HK-2 (cell line): ENCODE measurements at regions not wholly inside any gene's neighbourhood (a gene's known extent, or its start where the extent isn't known, plus 50 kb on each side); places are given as distances from the start of the nearest gene placed in this dataset.

ENCODE experiments used
- DNase-seq: peaks from one replicate; pipeline ENCODE4 v3.0.0-alpha.2; 2018; ENCODE audit not compliant: unreplicated experiment

GRCh38 chr9:99399474-99399873 lies 177.4 kb downstream of the SEC61B start:
- no peak for DNase-seq

DNA sequence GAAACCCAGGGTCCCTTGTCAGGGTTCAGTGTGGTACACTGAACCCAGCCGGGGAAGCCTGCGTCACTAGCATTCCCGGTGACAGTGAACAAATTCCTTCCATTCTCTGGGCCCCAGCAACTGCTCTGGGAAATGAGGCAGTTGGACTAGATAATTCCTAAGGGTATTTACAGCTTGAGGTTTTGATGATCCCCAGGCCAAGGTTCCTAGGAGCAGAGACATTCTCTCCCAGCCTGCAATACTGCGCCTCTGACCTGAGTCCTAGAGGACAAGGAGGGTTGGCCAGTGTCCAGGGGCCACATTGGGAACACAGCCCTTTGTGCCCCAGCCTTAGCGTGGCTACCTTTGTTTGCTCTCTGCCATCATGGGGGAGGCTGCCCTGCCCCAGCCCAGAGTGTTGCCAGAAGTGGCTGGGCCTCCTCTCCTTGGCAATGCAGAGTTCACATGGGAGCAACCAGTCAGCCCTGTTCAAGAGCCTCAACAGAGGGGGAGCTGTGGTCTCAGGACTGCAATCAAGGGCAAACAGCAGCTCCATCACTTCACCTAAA lies 178.2 kb downstream of the SEC61B start:
- no peak for DNase-seq

- no peak for DNase-seq
These were observed 179.8 kb downstream of the SEC61B start for GRCh38 chr9:99401680-99402504.

DNA sequence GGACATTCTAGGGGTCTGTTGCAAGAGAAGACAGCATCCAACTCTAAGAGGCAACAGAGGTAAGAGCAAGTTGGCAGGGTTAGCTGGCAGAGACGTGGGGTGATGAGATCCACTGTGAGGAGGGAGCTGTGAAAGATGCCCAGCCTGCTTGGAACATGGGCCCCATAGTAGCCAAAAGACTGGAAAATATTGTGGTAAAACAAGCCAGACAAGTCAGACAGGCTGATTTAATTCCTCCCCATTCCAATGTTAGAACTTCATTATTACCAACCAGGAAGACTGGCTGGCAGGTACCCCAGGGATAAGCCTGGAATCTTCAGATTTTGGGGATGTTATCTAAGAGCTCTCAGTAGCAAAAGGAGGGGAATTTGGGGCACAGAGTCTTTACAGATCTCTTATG lies 181.3 kb downstream of the SEC61B start:
- no peak for DNase-seq

DNA sequence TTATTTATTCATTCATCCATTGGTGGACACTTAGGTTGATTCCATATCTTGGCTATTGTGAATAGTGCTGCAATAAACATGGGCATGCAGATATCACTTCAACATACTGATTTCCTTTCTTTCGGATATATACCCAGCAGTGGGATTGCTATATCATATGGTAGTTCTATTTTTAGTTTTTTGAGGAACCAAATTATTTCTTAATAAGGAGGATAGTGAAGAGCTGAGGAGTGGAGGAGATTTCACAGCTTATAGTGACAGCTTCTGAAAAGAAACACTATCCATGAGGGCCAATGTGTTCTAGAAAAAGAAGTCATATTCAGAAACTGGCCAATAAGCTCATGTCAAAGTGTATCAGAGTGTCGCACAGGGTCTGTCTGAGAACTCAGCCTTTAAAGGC lies 183.3 kb downstream of the SEC61B start:
- no peak for DNase-seq

- DNase-seq: no peak
These were observed 184.9 kb downstream of the SEC61B start for GRCh38 chr9:99406939-99407338.

DNA sequence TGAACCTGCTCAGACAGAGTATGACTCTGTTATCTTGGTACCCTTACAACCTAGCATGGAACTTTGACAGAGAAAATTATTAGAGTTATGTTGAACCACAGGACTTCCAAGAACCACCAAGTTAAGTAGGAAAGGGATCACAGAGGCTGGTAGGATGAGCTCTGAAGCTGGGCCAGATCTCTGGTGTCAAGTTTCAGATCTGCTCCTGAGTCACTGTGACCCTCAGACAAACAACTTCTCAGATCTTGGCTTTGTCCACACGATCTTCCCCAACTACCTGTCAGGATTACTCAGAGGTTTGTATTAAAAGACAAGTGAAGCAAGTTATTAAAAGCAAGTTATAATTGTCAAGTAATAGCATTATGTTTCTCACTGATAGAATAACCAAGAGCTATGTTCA lies 189.0 kb downstream of the SEC61B start:
- no peak for DNase-seq

DNA sequence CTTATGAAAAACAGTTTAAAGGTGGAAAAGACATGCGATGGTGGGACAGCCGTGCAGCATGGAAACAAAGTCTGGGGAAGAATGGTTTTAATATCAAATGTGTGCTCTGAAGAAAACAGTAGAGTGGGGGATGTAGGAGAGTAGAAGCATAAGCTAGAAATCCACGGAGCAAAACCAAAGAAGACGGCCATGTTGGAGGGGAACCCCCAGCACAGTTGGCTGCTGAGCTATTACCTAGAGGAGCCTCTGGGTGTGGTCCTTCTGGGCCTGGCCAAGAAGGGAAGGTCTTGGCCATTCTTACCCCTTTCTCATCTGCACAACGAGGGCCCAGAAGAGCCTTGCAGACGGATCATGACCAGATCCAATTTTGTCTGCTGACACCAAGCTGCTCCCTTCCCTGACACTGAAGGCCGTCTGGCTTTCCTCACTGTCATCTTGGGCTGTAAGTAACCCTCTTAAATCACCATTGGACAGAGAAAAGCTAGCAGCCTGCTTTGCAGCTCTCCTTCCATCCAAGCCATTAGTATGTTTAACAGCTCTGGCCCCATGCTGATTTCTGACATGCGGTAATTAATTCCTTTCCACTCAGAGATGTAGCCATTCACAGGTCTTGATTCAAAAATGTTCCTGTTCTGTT lies 189.5 kb downstream of the SEC61B start:
- no peak for DNase-seq

- DNase-seq: no peak
These were observed 190.5 kb downstream of the SEC61B start for GRCh38 chr9:99412606-99413005.

DNA sequence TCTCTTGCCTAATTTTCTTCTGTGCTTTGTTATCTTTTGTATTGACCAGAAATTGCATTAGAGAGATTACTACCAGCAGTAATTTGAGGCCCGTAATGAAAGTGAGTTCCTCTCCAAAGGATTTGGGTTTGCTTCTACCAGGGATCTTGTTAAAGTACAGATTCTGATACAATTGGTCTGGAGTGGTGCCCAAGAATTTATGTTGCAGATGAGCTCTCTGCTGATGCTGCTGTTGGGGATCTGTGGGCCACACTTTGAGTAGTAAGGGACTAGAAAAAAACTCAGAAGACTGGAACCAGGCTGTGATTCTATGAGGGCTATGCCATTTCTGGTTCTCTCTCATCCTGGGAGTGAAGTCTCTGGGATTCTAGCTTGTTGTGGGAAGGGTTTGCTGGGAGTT lies 192.2 kb downstream of the SEC61B start:
- DNase-seq: no peak

GRCh38 chr9:99415606-99416005 lies 193.5 kb downstream of the SEC61B start:
- DNase-seq: no peak

DNA sequence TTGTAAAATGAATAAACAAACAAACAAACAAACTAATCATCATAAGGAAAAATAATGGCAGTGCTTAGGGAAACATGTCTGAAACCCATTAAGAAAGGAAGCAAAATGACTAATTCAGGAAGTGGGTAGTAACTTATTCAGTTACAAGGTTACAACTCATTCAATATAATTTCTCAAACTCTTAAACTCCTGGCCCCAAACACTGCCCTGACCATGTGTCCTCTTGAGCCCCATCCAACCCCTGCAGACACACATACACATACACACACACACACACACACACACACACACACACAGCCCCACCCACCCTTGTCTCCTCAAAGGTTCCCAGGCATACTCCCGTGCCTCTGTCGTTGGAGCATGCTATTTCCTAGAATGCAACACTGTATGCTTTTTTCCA lies 193.9 kb downstream of the SEC61B start:
- DNase-seq: no peak

DNA sequence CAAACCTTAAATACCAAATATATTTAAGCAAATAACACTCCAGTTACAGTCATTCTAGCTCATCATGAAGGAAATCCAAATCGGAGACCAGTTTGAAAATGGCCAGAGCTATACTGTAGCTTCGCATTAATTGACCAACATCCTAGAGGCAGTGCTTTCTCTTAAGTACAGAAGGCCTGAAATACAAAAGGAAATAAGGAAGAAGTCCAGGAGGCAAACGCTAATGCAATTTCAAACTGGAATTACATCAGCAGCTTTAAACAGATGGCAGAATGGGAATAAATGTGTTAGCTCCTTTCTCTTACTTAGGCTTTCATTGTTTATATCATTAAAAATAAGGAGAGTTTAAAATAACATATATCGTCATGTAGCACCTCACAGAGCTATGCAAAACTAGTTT lies 197.0 kb downstream of the SEC61B start:
- DNase-seq: no peak

GRCh38 chr9:99421369-99421768 lies 199.3 kb downstream of the SEC61B start:
- no peak for DNase-seq

GRCh38 chr9:99425124-99425523 lies 203.0 kb downstream of the SEC61B start:
- no peak for DNase-seq

GRCh38 chr9:99425923-99426842 lies 204.1 kb downstream of the SEC61B start:
- no peak for DNase-seq

DNA sequence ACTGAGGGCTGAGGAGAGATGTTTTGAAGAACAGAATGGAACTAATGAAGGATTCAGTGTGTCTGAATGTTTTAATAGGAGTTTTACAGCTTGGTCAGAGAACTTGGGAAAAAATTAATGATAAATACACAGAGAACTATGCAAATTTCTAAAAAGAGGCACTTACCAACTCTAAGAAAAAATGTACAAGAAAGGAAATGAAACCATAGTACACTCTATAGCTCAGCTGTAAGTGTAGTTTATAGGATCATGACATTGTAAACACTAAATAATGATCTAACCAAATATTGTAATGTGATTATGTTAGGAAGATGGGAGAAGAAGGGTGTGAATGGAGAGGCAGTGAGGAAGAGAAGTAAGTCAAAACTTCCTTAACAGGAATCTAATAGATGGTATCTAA lies 205.2 kb downstream of the SEC61B start:
- no peak for DNase-seq

DNA sequence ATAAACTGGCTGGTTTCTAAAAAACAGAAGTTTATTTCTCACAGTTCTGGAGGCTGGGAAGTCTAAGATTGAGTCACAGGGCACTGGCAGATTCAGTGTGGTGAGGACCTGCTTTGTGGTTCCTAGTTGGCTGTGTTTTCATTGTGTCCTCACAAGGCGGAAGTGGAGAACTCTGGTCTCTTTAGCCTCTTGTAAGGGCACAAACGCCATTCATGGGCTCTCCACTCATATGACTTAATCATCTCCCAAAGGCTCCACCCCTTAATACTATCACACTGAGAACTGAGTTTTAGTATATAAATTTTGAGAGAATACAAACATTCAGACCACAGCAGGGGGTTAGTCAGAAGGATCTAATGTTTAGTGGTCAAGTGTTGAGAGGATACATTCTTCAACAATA lies 208.2 kb downstream of the SEC61B start:
- DNase-seq: no peak

GRCh38 chr9:99431103-99431502 lies 209.0 kb downstream of the SEC61B start:
- no peak for DNase-seq

DNA sequence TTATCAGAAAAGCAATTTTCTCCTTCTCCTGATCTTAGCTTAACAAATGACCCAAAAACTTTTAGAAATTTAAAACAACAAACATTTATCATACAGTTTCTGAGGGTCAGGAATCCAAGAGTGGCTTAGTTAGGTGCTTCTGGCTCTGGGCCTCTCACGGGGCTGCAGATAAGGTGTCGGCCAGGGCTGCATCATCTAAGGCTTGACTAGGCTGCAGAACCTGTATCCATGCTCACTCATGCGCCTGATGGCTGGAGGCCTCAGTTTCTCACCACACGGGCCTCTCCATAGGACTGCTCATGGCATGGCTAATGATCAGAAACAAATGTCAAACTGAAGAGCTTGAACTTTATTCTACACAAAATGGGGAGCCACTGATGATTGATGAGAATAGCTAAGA lies 210.0 kb downstream of the SEC61B start:
- DNase-seq: no peak

DNA sequence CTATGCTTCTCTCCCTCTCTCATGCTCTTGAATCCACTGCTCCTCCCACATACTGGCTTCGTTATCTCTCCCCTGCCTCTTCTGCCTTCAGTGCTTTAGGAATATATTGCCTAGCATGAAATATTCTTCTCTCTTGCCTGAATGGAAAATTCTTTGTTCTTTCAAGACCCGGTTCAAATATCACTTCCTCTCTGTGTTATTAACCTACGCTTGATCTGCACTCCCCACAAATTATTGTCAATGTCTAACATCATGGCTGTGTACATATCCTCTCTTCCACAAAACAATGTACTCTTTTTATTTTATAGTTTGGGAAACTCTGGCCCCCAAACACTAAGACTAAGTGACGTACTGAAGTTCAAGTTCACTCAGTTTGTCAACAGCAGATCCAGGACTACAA lies 211.0 kb downstream of the SEC61B start:
- DNase-seq: no peak

- peak; percentile 70 for DNase-seq
These were observed 211.5 kb downstream of the SEC61B start for GRCh38 chr9:99433555-99433954.
